HepG2 (cell line): ENCODE measurements at regions not wholly inside any gene's neighbourhood (a gene's known extent, or its start where the extent isn't known, plus 50 kb on each side); places are given as distances from the start of the nearest gene placed in this dataset.

Source experiments
- ATAC-seq: fragments of 200-7000 bp; cut with Tn5 transposase; 3 replicates; pipeline ENCODE4 v1.9.1; 2020; ENCODE audit warnings: mild to moderate bottlenecking, moderate library complexity
- BruUV-seq: library from RNA; stranded (reverse); fragments of 400-500 nt; replicated peaks from 2 replicates; lab custom pipeline; 2021; lab: Mats Ljungman, UMichigan
- CTCF ChIA-PET: fragments of 300-600 bp; formaldehyde crosslinking; extraction: SDS; loops from one replicate; lab custom pipeline; 2021; ENCODE audit warnings: low total read pairs, inconsistent platforms, low intra/inter-chr PET ratio; lab: Yijun Ruan, JAX
- POLR2A ChIA-PET: fragments of 350-600 bp; sonication (Branson Sonifier 250); formaldehyde crosslinking; loops from one replicate; lab custom pipeline; 2020; ENCODE audit warnings: antibody characterized with exemption, inconsistent platforms; lab: Yijun Ruan, JAX
- DNase-seq: peaks from one replicate; pipeline ENCODE4 v3.0.0-alpha.2; 2015; ENCODE audit warnings: low spot score
- FAIRE-seq: peaks from 3 replicates; lab custom pipeline; 2011; peaks lifted over from hg19 to GRCh38; lab: Jason Lieb, UNC
- H2AFZ ChIP-seq: one replicate; pipeline ENCODE4 v1.6.1; 2011; ENCODE audit warnings: low read length, inconsistent platforms
- H3K27ac ChIP-seq: fragments of 300-600 bp; 3 replicates; pipeline ENCODE4 v1.8.0; 2011; ENCODE audit warnings: mixed run types, mild to moderate bottlenecking, mixed read lengths, low read length, inconsistent platforms; ENCODE audit not compliant: insufficient read depth; ENCODE audit errors: extremely low read length
- H3K27me3 ChIP-seq, 2 experiments: fragments of 200-600 bp in 1 of 2; 2 replicates in 1 of 2; 3 replicates in 1 of 2; pipeline versions ENCODE4 v1.6.0 to v1.8.0; 2011; ENCODE audit warnings: low read length in 2 of 2, mild to moderate bottlenecking in 2 of 2, moderate library complexity in 2 of 2, inconsistent platforms in 1 of 2; ENCODE audit not compliant: insufficient read depth in 2 of 2, control insufficient read depth in 1 of 2
- H3K36me3 ChIP-seq, 2 experiments: fragments of 200-600 bp in 1 of 2; replicated peaks in 1 of 2; 2 replicates in 1 of 2; 3 replicates in 1 of 2; pipeline versions ENCODE4 v1.5.1 to v1.8.0; 2011; ENCODE audit warnings: low read length in 2 of 2, inconsistent platforms in 1 of 2; ENCODE audit not compliant: insufficient read depth in 2 of 2, control insufficient read depth in 1 of 2
- H3K4me1 ChIP-seq: 2 replicates; pipeline ENCODE4 v1.5.1; 2012; ENCODE audit warnings: low read length, inconsistent platforms; ENCODE audit not compliant: insufficient read depth
- H3K4me2 ChIP-seq: 2 replicates; pipeline ENCODE4 v1.6.0; 2011; ENCODE audit warnings: low read depth, low read length, inconsistent platforms
- H3K4me3 ChIP-seq, 3 experiments: fragments of 200-600 bp in 1 of 3; sonication (generic), shearing (Covaris generic) in 1 of 3; replicated peaks in 1 of 3; 2 replicates each; pipeline ENCODE4 v1.5.1; 2011 to 2016; ENCODE audit warnings: low read length in 3 of 3, inconsistent platforms in 2 of 3, low read depth in 2 of 3, mild to moderate bottlenecking in 2 of 3, control low read depth in 1 of 3, mixed read lengths in 1 of 3; ENCODE audit not compliant: insufficient read depth in 1 of 3
- H3K79me2 ChIP-seq: one replicate; pipeline ENCODE4 v1.6.1; 2011; ENCODE audit warnings: low read length, inconsistent platforms; ENCODE audit not compliant: insufficient read depth
- H3K9ac ChIP-seq: 2 replicates; pipeline ENCODE4 v1.6.0; 2011; ENCODE audit warnings: mild to moderate bottlenecking, low read depth, low read length, inconsistent platforms; ENCODE audit not compliant: insufficient read depth
- H3K9me3 ChIP-seq: 2 replicates; pipeline ENCODE4 v1.5.1; 2012; ENCODE audit warnings: mild to moderate bottlenecking, low read length
- H4K20me1 ChIP-seq: 2 replicates; pipeline ENCODE4 v1.6.0; 2011; ENCODE audit warnings: inconsistent platforms, mild to moderate bottlenecking, low read length, moderate library complexity; ENCODE audit not compliant: insufficient read depth
- CBX2 ChIP-seq, 2 experiments: fragments of 200-600 bp in 1 of 2; sonication (generic); formaldehyde crosslinking in 1 of 2; IDR thresholded peaks; 2 replicates each; pipeline versions ENCODE4 v1.7.0 to v1.8.1; 2018 to 2022; ENCODE audit warnings: low read depth in 2 of 2, low read length in 1 of 2, mild to moderate bottlenecking in 1 of 2, missing genetic modification reagents in 1 of 2
- FOXP1 ChIP-seq, 2 experiments: fragments of 450-650 bp in 1 of 2; IDR thresholded peaks; 2 replicates each; pipeline ENCODE4 v1.6.1; 2017 to 2018; ENCODE audit warnings: antibody characterized with exemption in 1 of 2
- HDAC2 ChIP-seq: sonication (generic); formaldehyde crosslinking; IDR thresholded peaks from 2 replicates; pipeline ENCODE4 v1.4.0; 2020; ENCODE audit warnings: missing genetic modification reagents
- HNRNPLL ChIP-seq: fragments of 200-400 bp; formaldehyde crosslinking; IDR thresholded peaks from 2 replicates; pipeline ENCODE4 v1.6.1; 2017; ENCODE audit warnings: mild to moderate bottlenecking, low read depth, low read length; ENCODE audit not compliant: poor library complexity, severe bottlenecking
- HOXD1 ChIP-seq: sonication (generic); formaldehyde crosslinking; IDR thresholded peaks from 2 replicates; pipeline ENCODE4 v1.5.0; 2020; ENCODE audit warnings: missing genetic modification reagents
- KDM5B ChIP-seq: sonication (generic); formaldehyde crosslinking; IDR thresholded peaks from 2 replicates; pipeline ENCODE4 v1.4.0; 2020; ENCODE audit warnings: missing genetic modification reagents, mild to moderate bottlenecking, borderline replicate concordance
- PCBP1 ChIP-seq: fragments of 200-400 bp; formaldehyde crosslinking; IDR thresholded peaks from 2 replicates; pipeline ENCODE4 v1.6.1; 2017; ENCODE audit warnings: mild to moderate bottlenecking, low read depth, low read length, borderline replicate concordance
- PHF5A ChIP-seq: IDR thresholded peaks from one replicate; pipeline ENCODE4 v1.6.1; 2018; ENCODE audit warnings: low read depth, missing genetic modification reagents; ENCODE audit not compliant: unreplicated experiment
- RAD51 ChIP-seq: fragments of 450-650 bp; IDR thresholded peaks from 2 replicates; pipeline ENCODE4 v1.6.1; 2016; ENCODE audit warnings: borderline replicate concordance
- ZKSCAN1 ChIP-seq: fragments of 150-350 bp; IDR thresholded peaks from 2 replicates; pipeline ENCODE4 v1.6.1; 2014; ENCODE audit warnings: low read length
- ZMYM2 ChIP-seq: sonication (generic); formaldehyde crosslinking; IDR thresholded peaks from 2 replicates; pipeline ENCODE4 v1.8.0; 2022; ENCODE audit warnings: mild to moderate bottlenecking, missing genetic modification reagents
- ZNF143 ChIP-seq: sonication (generic); formaldehyde crosslinking; IDR thresholded peaks from 2 replicates; pipeline ENCODE4 v1.4.0; 2020; ENCODE audit warnings: missing genetic modification reagents
- ZNF20 ChIP-seq: sonication (generic); formaldehyde crosslinking; IDR thresholded peaks from 2 replicates; pipeline ENCODE4 v1.4.0; 2020; ENCODE audit warnings: mild to moderate bottlenecking, moderate library complexity, missing genetic modification reagents
- ZNF441 ChIP-seq: sonication (generic); formaldehyde crosslinking; IDR thresholded peaks from 2 replicates; pipeline ENCODE4 v1.7.0; 2021; ENCODE audit warnings: missing genetic modification reagents, borderline replicate concordance
- ZNF556 ChIP-seq: sonication (generic); formaldehyde crosslinking; IDR thresholded peaks from 2 replicates; pipeline ENCODE4 v1.4.0; 2020; ENCODE audit warnings: mild to moderate bottlenecking, missing genetic modification reagents, borderline replicate concordance
- ZNF670 ChIP-seq: sonication (generic); formaldehyde crosslinking; IDR thresholded peaks from 2 replicates; pipeline ENCODE4 v1.8.0; 2022; ENCODE audit warnings: mild to moderate bottlenecking, missing genetic modification reagents, borderline replicate concordance
- WGBS: methylation state at CpG from one replicate; pipeline ENCODE4 v1.1.6; 2017; ENCODE audit warnings: low lambda C conversion rate; 5-methylcytosine and 5-hydroxymethylcytosine counted together
- in situ Hi-C: cut with HindIII; loops from 2 replicates; pipeline ENCODE4 v1.10.0; 2017; ENCODE audit warnings: low pct_unique_long_range_greater_than_20kb; ENCODE audit not compliant: extremely low pct_ligation_motif_present
- intact Hi-C: fragments of 100-400 bp; cut with micrococcal nuclease; formaldehyde crosslinking; loops from one replicate; pipeline ENCODE4 v1.10.0; 2022; ENCODE audit not compliant: unreplicated experiment
- TF ChIP-seq, protein P1 (sequence below): sonication (generic); formaldehyde crosslinking; conservative IDR thresholded peaks from 2 replicates; pipeline ENCODE4 v1.4.0; 2020; ENCODE audit warnings: missing genetic modification reagents

DNA sequence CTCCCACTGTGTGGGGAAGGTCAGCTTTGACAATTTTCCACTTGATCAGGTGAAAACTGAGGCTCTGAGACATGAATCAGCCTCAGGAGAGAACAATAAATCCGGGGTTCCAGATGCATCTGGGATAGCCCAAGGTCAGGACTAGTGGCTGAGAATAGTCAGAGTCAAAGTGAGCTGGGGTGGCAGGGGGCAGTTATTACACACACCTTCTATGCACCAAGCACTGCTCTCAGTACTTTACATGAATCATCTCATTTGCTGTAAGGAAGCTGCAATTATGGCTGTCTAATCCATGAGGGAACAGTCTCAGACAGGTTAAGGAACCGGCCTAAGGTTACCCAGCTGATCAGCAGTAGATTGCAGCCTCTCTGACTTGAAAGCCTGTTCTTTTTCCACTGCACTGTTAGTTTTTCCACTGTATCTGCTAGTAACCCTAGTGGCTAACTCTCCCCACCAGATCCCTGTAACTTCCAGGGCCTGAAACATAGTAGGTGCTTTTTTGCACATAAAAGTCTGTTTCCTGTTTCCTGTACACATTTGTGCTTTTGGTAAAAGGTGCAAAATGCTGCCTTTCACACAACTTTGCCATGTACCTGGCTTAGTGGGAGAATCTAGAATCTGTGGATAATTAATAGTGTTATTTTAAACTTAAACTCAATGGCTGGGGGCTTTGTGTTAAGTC lies 125.9 kb downstream of the EMX2 start:
- 0% methylated on average over 2 of the region's 2 CpGs for WGBS
- Histone ChIP-seq H4K20me1 (no peaks in the 10 kb centered on the region), H3K36me3 (no peaks in the 10 kb centered on the region), H3K9me3 (no peaks in the 10 kb centered on the region), H3K79me2 (no peaks in the 10 kb centered on the region), H3K9ac (no peak overlapping the region), H3K4me1 (no peaks in the 10 kb centered on the region), H3K27ac (no peak overlapping the region), H3K4me3 (no peak overlapping the region), H2AFZ (no peak overlapping the region), H3K4me2 (no peak overlapping the region), H3K27me3 (peaks cover 2 to 32% of the 10 kb centered on the region in 2 experiments; a peak in 4 of 5 replicates)
- no TSS peak for BruUV-seq
- DNase-seq, result no peak
- ATAC-seq, result no peak
- no peak for FAIRE-seq
- POLR2A ChIA-PET, result no interaction called here
- TF ChIP-seq PHF5A (CRISPR knock-in tag), result no peak
- peak; percentile 32; the same call in 1 of the 2 replicates for TF ChIP-seq ZKSCAN1
- no peak for TF ChIP-seq RAD51
- CTCF ChIA-PET, result no interaction called here
- in situ Hi-C loops, result no loop called here
- intact Hi-C loops, result no loop called here

DNA sequence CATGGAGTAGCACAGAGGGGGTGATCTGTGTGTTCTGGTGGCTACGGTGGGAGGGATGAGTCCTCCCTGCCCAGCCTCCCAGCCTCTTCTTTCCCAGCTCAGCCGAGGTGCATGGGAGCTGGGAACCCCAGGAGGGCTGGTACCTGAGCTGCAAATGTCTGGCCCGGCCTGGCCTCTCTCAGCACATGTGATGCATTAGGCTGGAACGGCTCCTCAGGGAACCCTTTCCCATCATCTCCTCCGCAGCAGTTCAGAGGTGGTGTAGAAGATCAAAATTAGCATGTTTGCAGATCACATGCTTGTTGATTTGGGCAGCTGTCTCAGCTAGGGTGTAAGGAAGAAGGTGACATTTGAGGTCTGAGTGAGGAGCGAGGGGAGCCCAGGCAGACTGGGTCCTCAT lies 126.6 kb downstream of the EMX2 start:
- Histone ChIP-seq H3K4me2 (no peak overlapping the region), H3K36me3 (no peaks in the 10 kb centered on the region), H3K9ac (no peak overlapping the region), H2AFZ (no peak overlapping the region), H3K79me2 (no peaks in the 10 kb centered on the region), H3K4me1 (no peaks in the 10 kb centered on the region), H3K27ac (no peak overlapping the region), H4K20me1 (no peaks in the 10 kb centered on the region), H3K9me3 (no peaks in the 10 kb centered on the region), H3K4me3 (no peak overlapping the region), H3K27me3 (peaks cover 2 to 32% of the 10 kb centered on the region in 2 experiments; a peak in 4 of 5 replicates)
- BruUV-seq, result no TSS peak
- 8% methylated on average over 4 of the region's 6 CpGs for WGBS
- ATAC-seq (no peak), FAIRE-seq (no peak), DNase-seq (no peak)
- intact Hi-C loops (no loop called here), in situ Hi-C loops (no loop called here)
- ChIA-PET POLR2A (no interaction called here), CTCF (no interaction called here)
- TF ChIP-seq ZNF143, result no peak
- TF ChIP-seq HOXD1 (CRISPR knock-in tag), result no peak
- TF ChIP-seq HDAC2 (CRISPR knock-in tag), result no peak
- TF ChIP-seq PCBP1, result no peak
- TF ChIP-seq, protein P1, sequence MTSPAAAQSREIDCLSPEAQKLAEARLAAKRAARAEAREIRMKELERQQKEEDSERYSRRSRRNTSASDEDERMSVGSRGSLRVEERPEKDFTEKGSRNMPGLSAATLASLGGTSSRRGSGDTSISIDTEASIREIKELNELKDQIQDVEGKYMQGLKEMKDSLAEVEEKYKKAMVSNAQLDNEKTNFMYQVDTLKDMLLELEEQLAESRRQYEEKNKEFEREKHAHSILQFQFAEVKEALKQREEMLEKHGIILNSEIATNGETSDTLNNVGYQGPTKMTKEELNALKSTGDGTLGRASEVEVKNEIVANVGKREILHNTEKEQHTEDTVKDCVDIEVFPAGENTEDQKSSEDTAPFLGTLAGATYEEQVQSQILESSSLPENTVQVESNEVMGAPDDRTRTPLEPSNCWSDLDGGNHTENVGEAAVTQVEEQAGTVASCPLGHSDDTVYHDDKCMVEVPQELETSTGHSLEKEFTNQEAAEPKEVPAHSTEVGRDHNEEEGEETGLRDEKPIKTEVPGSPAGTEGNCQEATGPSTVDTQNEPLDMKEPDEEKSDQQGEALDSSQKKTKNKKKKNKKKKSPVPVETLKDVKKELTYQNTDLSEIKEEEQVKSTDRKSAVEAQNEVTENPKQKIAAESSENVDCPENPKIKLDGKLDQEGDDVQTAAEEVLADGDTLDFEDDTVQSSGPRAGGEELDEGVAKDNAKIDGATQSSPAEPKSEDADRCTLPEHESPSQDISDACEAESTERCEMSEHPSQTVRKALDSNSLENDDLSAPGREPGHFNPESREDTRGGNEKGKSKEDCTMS (CRISPR knock-in tag), result no peak
- no peak for TF ChIP-seq FOXP1 (IDR thresholded peaks at IDR 0.05)
- TF ChIP-seq FOXP1 (CRISPR knock-in tag; IDR thresholded peaks at IDR 0.05), result no peak
- TF ChIP-seq ZNF556, result no peak
- TF ChIP-seq HNRNPLL, result no peak
- TF ChIP-seq ZNF20, result no peak
- TF ChIP-seq ZNF670 (CRISPR knock-in tag), result no peak
- TF ChIP-seq ZMYM2 (CRISPR knock-in tag), result no peak
- TF ChIP-seq ZNF441 (CRISPR knock-in tag), result no peak
- TF ChIP-seq CBX2 (IDR thresholded peaks at IDR 0.05; ENCODE audit: low read depth, low read length), result no peak
- no peak for TF ChIP-seq CBX2 (CRISPR knock-in tag; IDR thresholded peaks at IDR 0.05; ENCODE audit: low read depth)
- no peak for TF ChIP-seq KDM5B (CRISPR knock-in tag)
